Activated CD4-positive, alpha-beta T cell treated with anti-CD3 and anti-CD28 coated beads, Interleukin-2, amount 50 U/mL, for 48 hours (primary cell): ENCODE measurements at regions not wholly inside any gene's neighbourhood (a gene's known extent, or its start where the extent isn't known, plus 50 kb on each side); places are given as distances from the start of the nearest gene placed in this dataset.
A peak's percentile ranks its signal among the peaks of the same experiment; 100 is the strongest.
"Not testable (repeated sequence)": the region's sequence is repeated elsewhere in the genome, so short reads cannot be mapped to it uniquely, and the experiment has no call there.

Experiments used
- DNase-seq, 2 experiments: peaks; one replicate each; pipeline ENCODE4 v3.0.0-alpha.2; 2020

DNA sequence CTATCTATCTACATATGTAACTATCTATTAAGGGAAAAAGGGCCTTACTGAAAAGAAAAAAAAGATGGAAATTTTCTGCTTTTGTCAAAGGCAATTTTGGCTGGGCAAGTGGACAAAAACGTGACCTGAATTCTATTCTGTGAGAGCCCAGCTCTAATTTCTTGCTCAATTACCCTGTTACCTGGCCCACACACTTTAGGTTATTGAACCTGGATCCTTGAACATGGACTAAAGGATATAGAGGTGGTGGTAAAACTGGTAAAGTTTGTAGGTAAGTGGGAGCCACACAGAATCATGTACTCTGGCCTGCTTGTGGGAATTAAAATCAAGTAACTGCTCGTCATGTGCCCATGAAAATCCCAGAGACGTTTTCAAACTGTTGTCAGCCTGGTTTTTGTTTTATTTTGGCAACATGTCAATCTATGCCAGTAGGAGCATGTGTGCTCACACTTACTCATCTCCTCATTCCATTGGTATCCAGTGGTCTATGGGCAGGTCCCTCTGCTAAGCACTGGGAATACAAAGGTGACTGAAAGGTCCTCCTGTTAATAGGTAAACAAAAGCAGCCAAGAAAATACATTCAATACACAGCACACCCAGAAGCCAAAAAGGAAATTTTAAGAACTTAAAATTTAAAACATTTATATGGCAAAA is 113.7 kb upstream of the WARS2 start:
- DNase-seq: no peak

DNA sequence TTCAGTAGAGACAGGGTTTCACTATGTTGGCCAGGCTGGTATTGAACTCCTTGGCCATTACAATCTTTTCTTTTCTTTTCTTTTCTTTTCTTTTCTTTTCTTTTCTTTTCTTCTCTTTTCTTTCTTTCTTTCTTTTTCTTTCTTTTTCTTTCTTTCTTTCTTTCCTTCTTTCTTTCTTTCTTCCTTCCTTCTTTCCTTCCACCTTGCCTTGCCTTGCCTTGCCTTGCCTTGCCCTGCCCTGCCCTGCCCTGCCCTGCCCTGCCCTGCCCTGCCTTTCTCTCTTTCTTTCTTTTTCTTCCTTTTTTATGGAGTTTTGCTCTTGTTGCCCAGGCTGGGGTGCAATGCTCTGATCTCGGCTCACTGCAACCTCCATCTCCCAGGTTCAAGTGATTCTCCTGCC is 112.5 kb upstream of the HAO2 start:
- not testable (repeated sequence) for DNase-seq

DNA sequence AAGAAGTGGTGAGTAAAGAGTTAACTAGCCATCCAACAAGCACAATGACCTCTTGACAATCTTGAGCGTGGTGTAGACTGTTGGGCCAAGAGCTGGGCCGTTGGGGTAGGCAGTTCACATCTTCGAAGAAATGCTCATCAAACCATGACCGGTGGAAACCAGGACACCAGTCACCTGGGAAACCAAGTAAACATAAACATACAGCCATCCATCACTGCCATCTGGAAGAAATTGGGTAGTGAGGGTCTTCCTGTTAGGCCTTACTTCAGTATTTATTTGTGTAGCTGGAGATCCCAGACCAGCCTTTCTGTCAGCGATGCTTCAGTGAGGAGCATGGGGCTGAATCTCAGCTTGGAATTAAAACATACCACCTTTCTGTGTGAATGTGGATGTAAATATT is 108.1 kb upstream of the HAO2 start:
- no peak for DNase-seq

DNA sequence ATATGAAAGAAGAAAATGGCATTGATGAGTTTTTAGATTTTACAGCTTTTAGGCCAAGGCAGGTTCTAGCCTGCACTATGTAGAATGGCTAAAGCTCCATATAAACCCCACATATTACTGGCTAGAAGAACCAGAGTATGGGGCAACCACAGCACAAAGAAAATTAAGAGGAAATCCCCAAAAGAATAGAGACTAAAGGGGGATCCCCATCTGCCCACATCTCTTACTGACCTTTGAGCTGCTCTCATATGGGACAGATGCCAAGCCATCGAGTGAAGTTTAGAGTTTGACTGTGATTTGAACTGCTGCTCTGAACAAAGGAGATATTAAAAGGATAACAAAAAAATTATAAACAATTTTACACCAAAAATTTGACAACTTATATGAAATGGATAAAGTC is 102.2 kb upstream of the HAO2 start:
- DNase-seq: no peak

DNA sequence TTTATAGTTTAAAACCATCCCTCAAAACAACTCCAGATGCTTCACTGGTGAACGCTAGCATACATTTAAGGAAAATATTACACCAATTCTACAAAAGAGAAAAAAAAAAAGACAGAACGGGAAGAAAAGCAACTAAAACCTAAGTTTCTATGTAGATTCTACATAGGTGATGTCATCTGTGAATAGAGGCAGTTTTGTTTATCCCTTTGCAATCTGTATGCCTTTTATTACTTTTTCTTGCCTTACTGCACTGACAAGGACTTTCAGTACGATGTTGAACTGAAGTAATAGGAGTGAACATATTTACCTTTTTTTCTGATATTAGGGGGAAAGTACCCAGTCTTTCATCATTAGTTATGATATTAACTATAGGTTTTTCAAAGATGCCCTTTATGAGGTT is 101.7 kb upstream of the HAO2 start:
- DNase-seq: no peak

DNA sequence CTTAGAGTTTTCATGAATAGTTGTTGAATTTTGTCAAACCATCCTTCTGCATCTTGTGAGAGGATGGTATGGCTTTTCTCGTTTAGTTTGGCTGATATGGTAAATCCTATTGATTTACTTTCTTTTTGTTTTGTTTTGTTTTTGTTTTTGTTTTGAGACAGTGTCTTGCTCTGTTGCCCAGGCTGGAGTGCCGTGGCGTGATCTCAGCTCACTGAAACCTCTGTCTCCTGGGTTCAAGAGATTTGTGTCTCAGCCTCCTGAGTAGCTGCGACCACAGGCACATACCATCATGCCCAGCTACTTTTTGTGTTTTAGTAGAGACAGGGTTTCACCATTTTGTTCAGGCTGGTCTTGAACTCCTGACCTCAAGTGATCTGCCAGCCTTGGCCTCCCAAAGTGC is 101.3 kb upstream of the HAO2 start:
- DNase-seq: not testable (repeated sequence)

DNA sequence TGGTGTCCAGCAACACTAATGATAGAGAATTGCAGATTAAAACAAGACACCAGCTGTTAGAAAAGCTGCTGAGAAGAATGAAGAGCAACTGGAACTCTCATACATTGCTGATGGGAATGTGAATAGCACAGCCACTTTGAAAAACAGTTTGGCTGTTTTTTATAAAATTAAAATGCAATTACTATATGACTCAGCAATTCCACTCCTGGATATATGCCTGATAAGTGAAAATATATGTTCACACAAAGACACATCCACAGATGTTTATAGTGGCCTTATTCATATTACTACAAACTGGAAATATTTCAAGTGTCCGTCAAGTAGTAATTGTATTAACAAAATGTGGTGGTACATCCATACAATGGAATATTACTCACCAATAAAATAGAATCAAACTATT is 99.7 kb upstream of the HAO2 start:
- DNase-seq: no peak

DNA sequence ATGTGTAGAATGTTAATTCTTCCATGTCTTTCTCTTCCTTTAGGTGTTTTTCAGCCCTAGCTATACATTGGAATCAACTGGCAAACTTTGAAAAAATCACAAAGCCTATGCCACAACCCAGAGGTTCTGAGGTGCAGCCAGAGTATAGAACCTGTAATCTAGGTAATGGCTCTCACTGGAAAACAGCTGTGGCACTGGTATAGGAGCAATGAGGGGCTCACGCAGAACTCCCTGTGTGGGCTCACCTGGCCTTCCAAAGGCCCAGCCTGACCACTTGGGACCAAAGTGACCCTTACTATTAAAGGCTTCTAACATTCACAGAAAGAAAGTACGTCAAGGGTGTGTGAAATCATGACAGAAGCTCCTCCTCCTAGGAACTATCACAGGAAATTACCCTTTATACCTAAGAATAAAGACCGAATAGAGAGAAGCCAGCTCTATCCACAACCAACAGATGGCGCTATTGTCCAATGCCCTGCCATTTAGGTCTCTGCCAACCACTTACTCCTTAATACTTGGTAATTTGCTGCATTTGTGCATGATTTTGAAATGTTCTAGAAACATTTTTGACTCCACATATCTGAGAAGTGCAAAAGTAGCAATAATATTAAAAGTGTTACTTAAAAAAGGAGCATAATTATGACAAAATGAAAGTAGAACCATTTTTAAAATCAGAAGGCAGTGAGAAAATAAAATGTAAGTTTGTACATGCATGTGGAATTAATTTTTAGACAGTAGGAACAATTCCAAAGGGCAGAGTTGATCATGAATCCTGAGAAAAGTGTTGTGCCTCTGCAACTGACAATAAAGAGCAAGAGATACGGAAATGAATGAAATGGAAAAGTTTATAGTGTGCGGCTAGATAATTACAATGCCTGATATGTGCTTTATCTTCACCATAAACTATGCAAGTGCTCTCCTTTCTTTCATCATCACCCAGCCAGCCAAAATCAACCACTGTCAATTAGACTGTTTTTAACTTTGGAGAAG is 93.1 kb upstream of the HAO2 start:
- peak; percentile 45 to 46 for DNase-seq

DNA sequence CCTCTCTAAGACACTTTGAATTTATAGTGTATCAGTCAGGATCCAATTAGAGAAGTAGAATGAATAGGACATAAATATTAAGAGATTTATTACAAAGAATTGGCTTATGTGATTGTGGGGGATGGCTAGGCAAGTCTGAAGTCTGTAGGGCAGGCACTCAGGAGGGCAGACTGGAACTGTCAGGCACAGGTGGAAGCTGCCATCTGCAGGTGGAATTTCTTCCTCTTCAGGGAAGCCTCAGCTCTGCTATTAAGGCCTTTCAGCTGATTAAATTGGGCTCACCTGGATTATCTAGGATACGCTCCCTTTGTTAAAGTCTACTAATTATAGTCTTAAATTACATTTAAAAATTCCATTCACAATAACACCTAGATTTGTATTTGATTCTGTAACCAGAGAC is 92.0 kb upstream of the HAO2 start:
- DNase-seq: no peak

DNA sequence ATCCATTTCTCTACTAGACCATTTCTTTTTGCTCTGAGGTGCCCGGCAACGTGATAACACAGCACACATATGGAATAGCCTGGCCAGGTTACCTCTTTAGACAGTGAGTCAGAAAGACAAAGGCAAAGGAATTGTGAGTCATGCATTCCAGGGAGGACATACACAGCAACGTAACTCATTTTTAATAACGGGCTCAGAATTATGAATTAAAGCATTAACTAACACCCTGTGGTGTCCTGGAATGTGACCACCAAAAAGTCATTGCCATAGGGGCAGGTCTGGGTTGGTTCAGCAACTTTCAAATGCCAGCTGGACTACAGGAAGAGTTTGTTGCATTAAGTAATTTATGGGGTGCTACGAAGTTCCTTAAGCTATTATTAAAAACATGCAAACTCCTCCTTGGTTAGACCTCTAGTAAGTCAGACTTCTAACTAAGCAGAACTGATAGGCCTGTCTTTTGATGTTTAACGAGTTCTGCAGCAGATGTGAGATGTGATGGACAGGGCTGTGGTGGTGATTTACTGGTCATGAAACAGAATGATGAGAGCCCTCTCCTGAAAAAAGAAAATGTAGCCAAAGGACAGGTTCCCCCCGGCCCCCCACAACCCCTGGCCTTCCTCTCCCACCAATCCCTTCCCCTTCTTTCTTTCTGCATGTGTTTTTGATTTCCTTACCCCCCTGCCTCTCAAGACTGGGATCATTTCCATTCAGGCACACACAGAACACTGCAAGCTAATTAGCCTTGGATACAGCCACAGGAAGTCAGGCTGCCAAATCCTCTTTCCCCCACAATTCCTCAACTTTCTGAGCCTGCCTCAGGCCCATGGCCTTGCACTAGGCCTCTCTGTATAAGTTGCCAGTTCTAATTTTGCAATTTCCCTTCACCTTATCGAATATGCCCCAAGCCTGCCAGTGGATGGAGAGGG is 88.9 kb upstream of the HAO2 start:
- DNase-seq: no peak

DNA sequence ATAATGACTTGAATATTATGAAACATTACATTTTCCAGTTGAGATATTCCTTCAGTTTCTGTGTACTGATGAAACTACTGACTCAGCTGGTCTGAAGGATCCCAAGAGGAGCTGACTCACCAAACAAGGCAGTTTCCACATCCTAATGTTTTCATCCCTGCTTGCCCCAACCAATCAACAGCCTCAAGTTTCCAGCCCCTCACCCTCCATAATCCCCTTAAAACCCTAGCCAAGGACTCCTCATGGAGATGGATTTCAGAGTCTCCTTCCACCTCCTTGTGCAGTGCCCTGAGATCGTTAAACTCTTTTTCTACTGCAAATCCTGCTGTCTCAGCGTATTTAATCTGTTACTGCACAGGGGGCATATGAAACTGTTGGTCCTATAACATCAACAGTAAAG is 83.1 kb upstream of the HAO2 start:
- DNase-seq: no peak

DNA sequence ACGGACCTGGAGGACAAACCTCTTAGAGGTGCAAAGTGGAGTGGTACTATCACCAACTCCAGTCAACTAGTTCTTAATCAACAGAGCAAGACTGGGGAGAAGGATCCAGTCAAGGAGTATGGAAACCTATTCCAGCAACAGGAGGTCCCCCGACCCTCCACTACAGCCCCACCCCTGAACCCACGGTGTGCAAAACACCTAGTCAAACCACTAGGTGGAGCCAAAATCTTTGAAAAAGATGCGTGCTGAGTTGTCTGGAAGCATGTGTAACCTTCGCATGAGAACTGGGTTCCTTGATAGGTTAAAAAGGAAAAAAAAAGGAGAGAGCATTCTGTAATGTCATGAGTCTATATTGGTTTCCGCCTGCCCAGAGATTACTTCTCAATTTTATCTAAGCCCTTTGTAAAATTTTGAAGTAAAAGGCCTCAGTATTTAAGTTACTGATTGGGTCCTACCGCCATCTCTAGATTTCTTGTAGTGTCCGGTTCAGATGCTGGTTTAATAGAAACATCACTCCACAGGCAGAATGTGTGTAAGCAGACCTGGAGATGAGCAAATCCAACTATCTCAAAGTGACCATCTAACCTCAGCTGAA is 81.9 kb upstream of the HAO2 start:
- peak; percentile 10 to 32 for DNase-seq

DNA sequence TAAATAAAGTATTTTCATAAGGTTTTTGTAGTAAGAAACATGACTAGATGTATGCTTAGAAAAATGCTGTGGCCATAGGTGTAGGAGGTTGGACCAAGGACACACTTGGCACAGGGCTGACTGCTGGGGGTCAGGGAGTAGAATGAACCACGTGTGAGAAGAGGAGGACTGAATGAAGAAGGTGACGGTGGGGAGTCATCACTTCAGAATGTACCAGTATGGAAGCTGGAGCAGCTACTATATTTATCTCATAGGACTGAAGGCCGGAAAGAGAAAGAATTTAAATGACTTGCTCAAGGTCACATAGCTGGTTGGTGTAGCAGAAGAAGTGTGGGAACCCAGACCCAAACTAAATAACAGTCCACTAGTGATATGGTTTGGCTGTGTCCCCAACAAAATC is 79.8 kb upstream of the HAO2 start:
- no peak for DNase-seq

DNA sequence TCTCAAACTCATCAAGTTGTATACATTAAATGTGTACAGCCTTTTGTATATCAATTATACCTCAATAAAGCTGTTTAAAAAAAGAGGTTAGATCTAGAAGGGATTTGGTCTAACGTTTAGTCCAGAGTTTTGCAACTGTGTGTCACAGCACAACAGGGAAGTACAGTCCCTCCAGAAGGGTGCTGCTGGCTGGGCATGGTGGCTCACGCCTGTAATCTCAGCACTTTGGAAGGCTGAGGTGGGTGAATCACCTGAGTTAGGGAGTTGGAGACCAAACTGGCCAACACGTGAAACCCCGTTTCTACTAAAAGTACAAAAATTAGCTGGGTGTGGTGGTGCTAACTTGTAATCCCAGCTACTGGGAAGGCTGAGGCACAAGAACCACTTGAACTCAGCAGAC is 78.3 kb upstream of the HAO2 start:
- DNase-seq: no peak

DNA sequence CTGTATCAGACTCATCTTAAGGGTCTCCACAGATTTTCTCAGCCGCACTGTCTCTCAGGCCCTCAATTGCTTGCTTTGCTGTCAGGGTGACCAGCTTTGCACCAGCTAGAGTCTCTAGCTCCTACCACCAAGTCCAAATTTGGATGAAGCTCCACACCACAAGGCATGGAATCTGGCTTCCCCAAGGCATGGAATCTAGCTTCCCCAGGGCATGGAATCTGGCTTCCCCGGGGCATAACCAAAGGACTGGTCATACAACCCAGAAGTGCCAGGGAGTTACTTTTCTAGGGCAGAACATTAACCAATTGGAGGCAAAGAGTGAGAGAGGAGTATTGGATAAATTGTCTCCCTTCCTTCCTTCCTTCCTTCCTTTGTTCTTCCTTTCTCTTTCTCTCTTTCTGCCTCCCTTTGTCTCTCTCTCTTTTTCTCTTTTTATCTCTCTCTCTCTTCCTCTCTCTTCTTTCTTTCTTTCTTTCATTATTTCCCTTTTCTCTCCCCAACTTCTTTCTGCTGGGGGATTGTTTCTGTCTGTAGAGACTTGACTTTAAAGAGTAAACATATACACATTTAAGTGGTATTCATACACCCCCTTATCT is 76.9 kb upstream of the HAO2 start:
- no peak for DNase-seq

DNA sequence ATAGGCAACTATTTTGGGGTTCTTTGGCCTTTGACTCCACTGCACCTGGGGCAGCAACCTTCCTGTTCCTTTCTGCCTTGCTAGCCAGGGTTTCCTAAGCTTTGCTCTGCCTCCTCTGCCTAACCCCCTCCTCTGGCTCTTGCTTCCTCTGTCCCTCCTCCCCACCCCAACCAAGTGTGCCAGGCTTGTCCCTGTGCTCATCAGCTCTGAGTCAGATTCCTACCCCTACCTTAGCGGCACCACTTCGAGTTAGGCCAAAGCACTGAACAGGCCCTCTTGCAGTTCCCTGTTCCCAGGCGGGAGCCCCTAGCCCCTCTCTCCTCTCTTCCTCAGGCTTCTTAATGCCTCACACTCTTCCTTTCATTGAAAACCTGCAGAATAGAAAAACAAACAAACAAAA is 74.8 kb upstream of the HAO2 start:
- no peak for DNase-seq

DNA sequence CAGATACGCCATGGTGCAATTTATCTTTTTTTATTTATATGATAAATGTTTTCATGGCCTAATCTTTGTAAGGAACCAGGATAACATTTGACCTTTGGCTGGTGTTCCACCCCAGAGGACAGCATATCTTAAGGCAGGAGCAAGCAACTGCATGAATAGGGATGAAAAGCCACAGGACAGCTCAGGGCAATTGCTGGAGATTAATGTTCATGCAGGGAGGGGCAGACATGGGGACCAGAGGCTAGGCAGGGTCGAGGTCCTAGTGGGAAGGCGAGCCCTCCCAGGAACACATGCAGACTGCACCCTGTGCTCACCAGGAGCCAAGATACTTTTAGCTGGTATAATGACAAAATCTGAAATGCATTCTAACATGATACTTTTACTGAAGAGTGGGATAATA is 74.4 kb upstream of the HAO2 start:
- no peak for DNase-seq

DNA sequence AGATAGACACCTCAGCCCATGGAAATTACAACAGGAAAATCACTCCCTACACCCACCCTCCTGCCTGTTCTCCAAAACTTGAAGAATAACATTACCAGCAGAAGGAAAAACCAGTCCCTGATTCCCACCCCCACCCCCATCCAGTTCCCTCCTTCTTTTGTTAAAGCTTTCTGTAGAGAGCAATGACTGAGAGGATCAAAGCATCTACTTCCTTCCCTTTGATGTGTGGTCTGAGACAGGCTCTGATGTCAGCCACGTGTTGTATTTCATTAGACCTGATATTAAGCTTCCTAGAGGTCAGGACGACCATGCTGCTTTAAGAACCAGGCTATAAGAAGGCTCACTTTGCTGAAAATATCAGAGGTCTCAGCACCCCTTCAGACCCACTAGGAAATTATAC is 73.9 kb upstream of the HAO2 start:
- no peak for DNase-seq

DNA sequence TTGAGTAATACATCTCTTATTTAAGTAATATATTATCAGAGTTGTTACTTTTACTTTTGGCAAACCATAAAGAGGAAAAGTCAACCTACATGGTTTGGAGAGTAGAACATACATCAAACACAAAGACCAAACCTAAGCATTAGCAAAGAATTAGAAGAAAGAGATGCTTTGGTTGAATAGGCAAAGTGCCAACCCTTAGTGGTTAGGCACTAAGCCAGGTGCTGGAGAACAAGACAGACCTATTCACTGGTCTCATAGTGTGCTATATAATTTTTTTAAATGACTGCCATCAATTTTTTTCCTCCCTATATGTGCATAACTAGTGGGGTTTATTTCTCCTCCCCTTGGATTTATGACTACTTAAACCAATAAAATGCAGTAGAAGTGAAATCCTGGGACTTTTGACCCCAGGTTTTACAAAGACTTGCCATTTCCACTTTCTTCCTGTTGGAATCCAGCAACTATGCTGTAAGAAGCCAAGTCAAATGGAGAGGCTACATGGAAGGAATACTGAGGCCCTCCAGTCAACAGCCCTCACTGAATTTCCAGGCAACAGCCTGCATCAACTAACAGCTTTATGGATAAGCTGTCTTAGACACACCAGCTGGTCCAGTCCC is 69.8 kb upstream of the HAO2 start:
- no peak for DNase-seq

DNA sequence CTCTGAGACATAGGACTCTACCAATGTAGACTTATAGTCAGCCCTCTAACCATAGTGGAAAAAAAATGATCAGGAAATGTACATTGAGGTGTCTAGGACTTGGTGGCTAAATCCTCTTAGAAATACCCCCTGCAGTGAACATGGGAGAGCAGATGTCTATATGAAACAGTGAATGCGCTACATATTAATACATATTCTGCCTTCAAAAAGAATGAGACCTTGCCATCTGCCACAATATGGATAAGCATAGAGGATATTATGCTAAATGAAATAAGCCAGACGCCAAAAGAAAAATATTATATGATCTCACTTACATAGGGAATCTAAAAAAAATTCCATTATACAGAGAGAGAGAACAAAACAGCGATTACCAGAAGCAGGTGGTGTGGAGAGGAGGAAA is 66.6 kb upstream of the HAO2 start:
- DNase-seq: no peak

DNA sequence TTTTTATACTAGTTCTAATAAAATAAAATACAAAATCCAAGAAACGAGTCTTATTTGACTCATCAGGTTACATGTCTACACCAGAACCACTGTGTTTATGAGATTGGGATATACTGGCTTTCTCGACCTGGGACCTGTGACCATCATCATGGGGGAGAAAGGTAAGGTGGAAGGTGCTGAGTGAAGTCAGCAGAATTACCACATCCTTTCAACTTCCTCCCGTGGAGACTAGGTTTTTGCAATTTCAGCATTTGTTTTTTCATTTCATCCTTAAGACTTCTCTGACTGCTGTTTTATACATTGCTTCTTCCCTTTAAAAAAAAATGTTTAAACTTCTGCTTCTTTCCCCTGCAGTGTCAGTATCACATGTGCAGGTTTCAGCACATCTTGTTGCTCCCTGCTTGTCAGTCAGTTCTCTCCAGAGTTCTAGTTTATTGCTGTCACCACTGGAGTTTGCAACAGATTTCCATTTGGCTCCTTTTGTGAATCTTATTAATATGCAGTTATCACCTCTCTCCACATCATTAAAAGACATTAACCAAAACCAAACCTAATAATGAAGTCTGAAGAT is 60.4 kb upstream of the HAO2 start:
- no peak for DNase-seq

DNA sequence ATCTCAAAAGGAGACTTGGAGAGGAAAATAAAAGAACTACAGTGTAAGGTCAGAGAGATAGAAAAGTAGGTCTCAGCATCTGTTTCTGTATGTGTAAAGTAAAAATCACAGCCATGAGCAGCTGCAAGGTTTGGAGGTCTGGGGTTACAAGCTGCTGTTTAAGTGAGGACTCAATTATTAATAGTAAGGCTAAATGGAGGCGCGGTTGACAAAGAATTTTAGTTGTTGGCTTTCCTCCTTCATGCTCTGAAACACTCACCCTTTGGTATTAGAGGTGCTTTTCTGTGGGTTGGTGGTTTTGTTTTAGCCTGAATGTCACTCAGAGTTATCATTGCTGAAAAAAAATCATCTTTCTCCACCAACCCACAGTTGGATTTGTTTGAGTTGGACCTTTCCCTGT is 59.8 kb upstream of the HAO2 start:
- DNase-seq: no peak
